Mesenchymal stem cell (in vitro differentiated cells and primary cell): ENCODE measurements at regions not wholly inside any gene's neighbourhood (a gene's known extent, or its start where the extent isn't known, plus 50 kb on each side); places are given as distances from the start of the nearest gene placed in this dataset.

Experiments
- DNase-seq: peaks from one replicate; pipeline ENCODE4 v3.0.0-alpha.2; 2013
- H2AFZ ChIP-seq: one replicate; pipeline ENCODE4 v1.6.1; 2013; ENCODE audit warnings: low read depth, mild to moderate bottlenecking, control low read depth, inconsistent platforms, low read length, moderate library complexity
- H2AK5ac ChIP-seq: 2 replicates; pipeline ENCODE4 v1.6.1; 2013; ENCODE audit warnings: low read length, moderate library complexity, mild to moderate bottlenecking, inconsistent platforms; ENCODE audit not compliant: severe bottlenecking
- H2BK120ac ChIP-seq: one replicate; pipeline ENCODE4 v1.6.1; 2013; ENCODE audit warnings: low read depth, mild to moderate bottlenecking, inconsistent platforms, low read length, moderate library complexity
- H2BK12ac ChIP-seq, 2 experiments: one replicate each; pipeline ENCODE4 v1.6.1; 2013; ENCODE audit warnings: inconsistent platforms in 2 of 2, low read length in 2 of 2, mild to moderate bottlenecking in 2 of 2, moderate library complexity in 2 of 2, control low read depth in 1 of 2
- H2BK15ac ChIP-seq: one replicate; pipeline ENCODE4 v1.6.1; 2013; ENCODE audit warnings: mild to moderate bottlenecking, low read depth, inconsistent platforms; ENCODE audit not compliant: poor library complexity, severe bottlenecking
- H2BK5ac ChIP-seq: 2 replicates; pipeline ENCODE4 v1.6.1; 2013; ENCODE audit warnings: low read depth, mild to moderate bottlenecking, low read length, control low read depth, inconsistent platforms; ENCODE audit not compliant: poor library complexity, severe bottlenecking
- H3K14ac ChIP-seq, 2 experiments: one replicate each; pipeline ENCODE4 v1.6.1; 2013; ENCODE audit warnings: inconsistent platforms in 2 of 2, low read length in 2 of 2, control low read depth in 1 of 2, mild to moderate bottlenecking in 1 of 2, moderate library complexity in 1 of 2
- H3K18ac ChIP-seq, 2 experiments: one replicate each; pipeline ENCODE4 v1.6.1; 2013; ENCODE audit warnings: inconsistent platforms in 2 of 2, low read length in 2 of 2, control low read depth in 1 of 2, low read depth in 1 of 2, mild to moderate bottlenecking in 1 of 2
- H3K23ac ChIP-seq, 2 experiments: one replicate each; pipeline ENCODE4 v1.6.1; 2013; ENCODE audit warnings: inconsistent platforms in 2 of 2, low read length in 2 of 2, mild to moderate bottlenecking in 2 of 2, moderate library complexity in 2 of 2, control low read depth in 1 of 2
- H3K27ac ChIP-seq: 2 replicates; pipeline ENCODE4 v1.5.1; 2013; ENCODE audit warnings: mild to moderate bottlenecking, moderate library complexity, low read length, control low read depth, inconsistent platforms; ENCODE audit not compliant: poor library complexity, severe bottlenecking
- H3K27me3 ChIP-seq, 2 experiments: 2 replicates each; pipeline versions ENCODE4 v1.6.1 to v1.7.0; 2013; ENCODE audit warnings: low read length in 2 of 2, mild to moderate bottlenecking in 2 of 2, moderate library complexity in 2 of 2, control low read depth in 1 of 2, inconsistent platforms in 1 of 2; ENCODE audit not compliant: control insufficient read depth in 1 of 2, insufficient read depth in 1 of 2
- H3K36me3 ChIP-seq, 2 experiments: 2 replicates each; pipeline versions ENCODE4 v1.6.1 to v1.7.0; 2013; ENCODE audit warnings: low read length in 2 of 2, control low read depth in 1 of 2, inconsistent platforms in 1 of 2, low read depth in 1 of 2, mild to moderate bottlenecking in 1 of 2; ENCODE audit not compliant: insufficient read depth in 2 of 2, control insufficient read depth in 1 of 2
- H3K4ac ChIP-seq, 2 experiments: one replicate each; pipeline ENCODE4 v1.6.1; 2013; ENCODE audit warnings: inconsistent platforms in 2 of 2, low read length in 2 of 2, mild to moderate bottlenecking in 2 of 2, moderate library complexity in 2 of 2, control low read depth in 1 of 2, low read depth in 1 of 2
- H3K4me1 ChIP-seq: 2 replicates; pipeline ENCODE4 v1.6.1; 2013; ENCODE audit warnings: low read depth, low read length, control low read depth; ENCODE audit not compliant: control insufficient read depth, insufficient read depth
- H3K4me2 ChIP-seq: 2 replicates; pipeline ENCODE4 v1.6.1; 2013; ENCODE audit warnings: low read length, mild to moderate bottlenecking, inconsistent platforms; ENCODE audit not compliant: poor library complexity, severe bottlenecking
- H3K4me3 ChIP-seq, 2 experiments: 2 replicates each; pipeline versions ENCODE4 v1.5.1 to v1.7.0; 2013; ENCODE audit warnings: low read length in 2 of 2, mild to moderate bottlenecking in 2 of 2, control low read depth in 1 of 2, low read depth in 1 of 2; ENCODE audit not compliant: insufficient read depth in 1 of 2
- H3K79me1 ChIP-seq: replicated peaks from 2 replicates; pipeline ENCODE4 v1.6.1; 2013; ENCODE audit warnings: mild to moderate bottlenecking, control low read depth, low read length, inconsistent platforms; ENCODE audit not compliant: poor library complexity, severe bottlenecking
- H3K9ac ChIP-seq: 2 replicates; pipeline ENCODE4 v1.7.0; 2013; ENCODE audit warnings: mild to moderate bottlenecking, low read length, moderate library complexity
- H3K9me3 ChIP-seq: 2 replicates; pipeline ENCODE4 v1.7.0; 2013; ENCODE audit warnings: mild to moderate bottlenecking, low read length; ENCODE audit not compliant: control insufficient read depth
- H4K8ac ChIP-seq: one replicate; pipeline ENCODE4 v1.6.1; 2013; ENCODE audit warnings: inconsistent platforms, mild to moderate bottlenecking, low read length, moderate library complexity
- H4K91ac ChIP-seq: one replicate; pipeline ENCODE4 v1.6.1; 2013; ENCODE audit warnings: mild to moderate bottlenecking, low read length, inconsistent platforms
- WGBS: methylation state at CpG from one replicate; pipeline ENCODE4 v1.1.7; 2013; ENCODE audit warnings: mixed read lengths; 5-methylcytosine and 5-hydroxymethylcytosine counted together

DNA sequence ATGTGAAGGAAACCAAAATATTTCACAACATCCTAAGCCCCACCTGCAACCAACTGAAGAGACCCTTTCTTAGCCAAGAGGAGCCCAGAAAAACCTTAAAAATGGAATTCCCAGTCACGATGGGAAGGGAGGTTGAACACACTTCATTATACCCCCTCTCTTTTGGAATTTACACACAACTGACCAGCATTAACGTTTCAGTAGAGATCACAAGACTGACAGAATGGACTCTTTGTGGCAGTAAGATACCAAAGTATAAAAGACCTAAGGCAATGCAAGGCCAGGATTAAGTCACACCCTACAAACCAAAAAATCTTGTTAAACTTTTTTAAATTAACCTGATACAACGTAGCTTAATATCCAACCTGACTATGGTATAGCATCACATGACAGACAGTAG is 190.9 kb downstream of the OTOR start:
- no peak overlapping the region for H2BK12ac ChIP-seq
- no peak overlapping the region for H3K9ac ChIP-seq
- H3K79me1 ChIP-seq: no peaks in the 10 kb centered on the region
- H3K9me3 ChIP-seq: no peaks in the 10 kb centered on the region
- H2BK120ac ChIP-seq: no peak overlapping the region
- no peak overlapping the region for H2BK15ac ChIP-seq
- no peak overlapping the region for H2AFZ ChIP-seq
- H3K4me2 ChIP-seq: no peak overlapping the region
- no peak overlapping the region for H3K18ac ChIP-seq
- H2AK5ac ChIP-seq: no peak overlapping the region
- no peak overlapping the region for H3K23ac ChIP-seq
- peaks cover 4% of the 10 kb centered on the region in 2 experiments for H3K27me3 ChIP-seq
- WGBS: 59% methylated on average over 3 of the region's 3 CpGs
- no peaks in the 10 kb centered on the region for H3K36me3 ChIP-seq
- no peak overlapping the region for H3K14ac ChIP-seq
- H3K27ac ChIP-seq: no peak overlapping the region
- no peak overlapping the region for H4K91ac ChIP-seq
- no peak for DNase-seq
- H4K8ac ChIP-seq: no peak overlapping the region
- no peak overlapping the region for H2BK5ac ChIP-seq
- no peak overlapping the region for H3K4ac ChIP-seq
- no peaks in the 10 kb centered on the region for H3K4me1 ChIP-seq
- no peak overlapping the region for H3K4me3 ChIP-seq

DNA sequence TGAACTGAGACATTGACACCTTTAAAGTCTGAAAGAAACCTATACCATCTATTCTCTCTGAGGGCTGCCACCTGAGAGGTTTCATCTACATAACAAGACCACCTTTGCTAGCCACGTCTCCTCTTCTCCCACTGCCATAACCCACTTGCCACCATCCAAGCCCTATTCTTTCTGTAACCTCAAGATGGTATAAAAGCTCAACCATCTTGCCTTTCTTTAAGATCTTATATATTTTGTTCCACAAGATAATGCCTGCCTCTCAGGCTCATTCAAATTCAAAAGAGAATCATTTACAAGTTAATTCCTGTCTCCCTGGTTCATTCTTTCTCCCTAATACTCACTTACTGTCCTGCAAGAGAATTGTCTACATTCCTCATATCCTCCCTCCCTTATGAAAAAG is 192.5 kb downstream of the OTOR start:
- Histone ChIP-seq H3K9ac (no peak overlapping the region), H2AK5ac (no peak overlapping the region), H3K4ac (no peak overlapping the region), H2BK5ac (no peak overlapping the region), H4K91ac (no peak overlapping the region), H3K27ac (no peak overlapping the region), H3K9me3 (no peaks in the 10 kb centered on the region), H3K4me1 (no peaks in the 10 kb centered on the region), H3K4me3 (no peak overlapping the region), H3K36me3 (no peaks in the 10 kb centered on the region), H3K14ac (no peak overlapping the region), H3K18ac (no peak overlapping the region), H3K23ac (no peak overlapping the region), H4K8ac (no peak overlapping the region), H3K79me1 (no peaks in the 10 kb centered on the region), H3K27me3 (peaks cover 4% of the 10 kb centered on the region in 2 experiments), H2AFZ (no peak overlapping the region), H3K4me2 (no peak overlapping the region), H2BK120ac (no peak overlapping the region), H2BK15ac (no peak overlapping the region), H2BK12ac (no peak overlapping the region)
- 41% methylated on average over 1 of the region's 1 CpG for WGBS
- no peak for DNase-seq

DNA sequence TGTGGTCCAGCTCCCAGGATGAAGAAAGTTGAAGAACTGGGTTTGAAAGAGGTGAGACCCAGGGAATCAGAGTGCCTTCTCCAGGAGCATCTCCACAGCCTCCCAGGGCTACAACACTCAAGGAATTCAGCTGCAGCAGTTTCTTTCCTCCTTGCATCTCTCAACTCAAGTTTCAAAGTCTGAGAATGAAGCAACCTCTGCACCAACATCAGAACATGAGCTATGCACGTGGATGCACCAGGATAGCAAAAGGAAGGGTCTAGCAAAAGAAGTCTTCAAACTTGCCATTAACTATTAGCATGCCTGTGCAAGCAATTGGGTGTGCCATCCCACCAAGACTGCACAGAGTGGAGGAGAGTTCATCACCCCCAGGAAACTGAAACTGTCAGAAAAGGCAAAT is 193.9 kb downstream of the OTOR start:
- H2BK12ac ChIP-seq: peak overlapping the region in 1 of 2 experiments; percentile 25
- no peaks in the 10 kb centered on the region for H3K79me1 ChIP-seq

DNA sequence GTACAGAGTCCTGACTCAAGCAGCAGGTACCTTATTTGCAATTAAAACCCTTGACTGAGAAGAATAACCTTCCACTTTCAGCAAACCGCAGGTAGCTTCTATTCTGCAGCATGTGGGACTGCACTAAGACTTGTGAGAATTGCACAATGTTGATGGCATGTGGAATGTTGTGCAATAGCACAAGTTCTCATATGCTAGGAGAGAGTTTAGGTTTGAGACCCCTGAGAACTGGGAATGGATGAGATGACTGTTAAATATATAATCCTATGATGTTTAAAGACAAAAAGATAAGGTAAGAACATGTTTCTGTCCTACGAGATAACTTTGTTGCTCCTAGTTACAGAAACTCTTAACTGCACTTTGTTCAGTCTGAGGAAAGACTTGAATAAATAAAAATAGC is 194.6 kb downstream of the OTOR start:
- Histone ChIP-seq H3K14ac (no peak overlapping the region), H3K4ac (no peak overlapping the region), H3K9ac (no peak overlapping the region), H3K4me1 (no peaks in the 10 kb centered on the region), H3K9me3 (no peaks in the 10 kb centered on the region), H2AFZ (no peak overlapping the region), H3K79me1 (no peaks in the 10 kb centered on the region), H3K18ac (no peak overlapping the region), H3K36me3 (no peaks in the 10 kb centered on the region), H4K8ac (no peak overlapping the region), H2BK12ac (no peak overlapping the region), H2BK120ac (no peak overlapping the region), H2AK5ac (no peak overlapping the region), H2BK15ac (no peak overlapping the region), H3K23ac (no peak overlapping the region), H3K27me3 (peaks cover 4% of the 10 kb centered on the region in 2 experiments), H3K4me3 (no peak overlapping the region), H4K91ac (no peak overlapping the region), H2BK5ac (no peak overlapping the region), H3K27ac (no peak overlapping the region), H3K4me2 (no peak overlapping the region)
- 80% methylated on average over 1 of the region's 2 CpGs for WGBS
- peak; percentile 57 for DNase-seq

More for the DNA sequence above, 193.9 kb downstream of the OTOR start:
- H4K91ac ChIP-seq: no peak overlapping the region
- H3K27me3 ChIP-seq: peaks cover 4% of the 10 kb centered on the region in 2 experiments
- no peak overlapping the region for H3K14ac ChIP-seq
- no peaks in the 10 kb centered on the region for H3K36me3 ChIP-seq
- H3K4me2 ChIP-seq: no peak overlapping the region
- no peak overlapping the region for H3K4ac ChIP-seq
- H3K23ac ChIP-seq: no peak overlapping the region
- DNase-seq: no peak
- no peak overlapping the region for H2AK5ac ChIP-seq
- H4K8ac ChIP-seq: no peak overlapping the region
- peak overlapping the region in 1 of 2 experiments; percentile 40 for H3K18ac ChIP-seq
- WGBS: 53% methylated on average over 1 of the region's 1 CpG
- no peak overlapping the region for H2BK5ac ChIP-seq
- H3K27ac ChIP-seq: no peak overlapping the region
- no peak overlapping the region for H2AFZ ChIP-seq
- H2BK120ac ChIP-seq: no peak overlapping the region
- no peaks in the 10 kb centered on the region for H3K4me1 ChIP-seq
- H3K9me3 ChIP-seq: no peaks in the 10 kb centered on the region
- no peak overlapping the region for H2BK15ac ChIP-seq
- no peak overlapping the region for H3K4me3 ChIP-seq
- no peak overlapping the region for H3K9ac ChIP-seq
